ENCODE measurements at regions not wholly inside any gene's neighbourhood (a gene's known extent, or its start where the extent isn't known, plus 50 kb on each side); places are given as distances from the start of the nearest gene placed in this dataset.

DNA sequence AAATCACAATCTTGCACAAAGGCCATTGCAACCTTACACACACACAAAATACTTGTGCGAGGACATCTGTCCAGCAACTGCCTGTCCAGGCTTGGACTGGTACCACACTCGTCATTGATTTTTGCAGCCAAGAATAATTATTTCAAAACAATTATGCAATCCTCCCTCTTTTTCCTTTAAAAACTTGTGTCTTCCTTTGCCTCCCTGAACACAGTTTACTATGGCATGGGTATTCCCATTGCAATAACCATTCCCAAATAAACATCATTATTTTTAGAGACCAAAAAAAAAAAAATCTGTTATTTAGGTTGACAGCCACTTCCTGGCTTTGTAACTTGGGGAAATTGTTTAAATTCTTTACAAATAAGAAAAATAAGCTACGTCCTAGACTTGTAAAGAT lies 54.0 kb downstream of the C11orf91 start:
- WGBS (ENCODE audit: insufficient coverage, low lambda C conversion rate), result 42% methylated on average over 2 of the region's 3 CpGs
- Histone ChIP-seq H3K36me3 (ENCODE audit: control insufficient read depth, insufficient read depth, low read length) (no peaks in the 10 kb centered on the region), H3K4me3 (ENCODE audit: low read length) (no peak overlapping the region), H3K4me1 (ENCODE audit: control insufficient read depth, insufficient read depth, low read length) (no peaks in the 10 kb centered on the region), H3K27ac (ENCODE audit: low read length) (no peak overlapping the region), H3K27me3 (ENCODE audit: control insufficient read depth, insufficient read depth, low read length) (no peaks in the 10 kb centered on the region), H3K9me3 (ENCODE audit: control insufficient read depth, low read depth, low read length) (no peaks in the 10 kb centered on the region)
- no peak for DNase-seq

DNA sequence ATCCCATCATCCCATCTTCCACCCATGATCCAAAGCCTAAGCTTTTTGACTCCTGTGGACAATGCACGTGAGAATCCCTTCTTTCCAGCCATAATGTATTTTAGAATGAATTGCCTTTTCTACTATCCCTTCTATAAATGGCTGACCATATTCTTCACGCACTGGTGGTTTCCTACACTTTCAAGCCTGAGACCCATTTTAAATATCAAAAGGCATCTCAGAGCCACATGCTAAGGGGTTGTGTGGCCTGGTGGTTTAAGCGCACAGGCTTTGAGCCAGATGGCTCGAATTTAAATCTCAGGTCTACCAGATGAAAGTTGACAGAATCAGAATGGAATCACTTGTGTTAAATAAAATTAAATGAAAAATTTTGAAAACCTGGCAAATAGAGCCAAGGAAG lies 54.5 kb downstream of the C11orf91 start:
- H3K4me1 ChIP-seq (ENCODE audit: control insufficient read depth, insufficient read depth, low read length), result no peaks in the 10 kb centered on the region
- DNase-seq, result no peak
- no peak overlapping the region for H3K4me3 ChIP-seq (ENCODE audit: low read length)
- WGBS (ENCODE audit: insufficient coverage, low lambda C conversion rate), result 100% methylated on average over 2 of the region's 4 CpGs
- no peaks in the 10 kb centered on the region for H3K9me3 ChIP-seq (ENCODE audit: control insufficient read depth, low read depth, low read length)
- no peaks in the 10 kb centered on the region for H3K27me3 ChIP-seq (ENCODE audit: control insufficient read depth, insufficient read depth, low read length)
- no peaks in the 10 kb centered on the region for H3K36me3 ChIP-seq (ENCODE audit: control insufficient read depth, insufficient read depth, low read length)
- no peak overlapping the region for H3K27ac ChIP-seq (ENCODE audit: low read length)

DNA sequence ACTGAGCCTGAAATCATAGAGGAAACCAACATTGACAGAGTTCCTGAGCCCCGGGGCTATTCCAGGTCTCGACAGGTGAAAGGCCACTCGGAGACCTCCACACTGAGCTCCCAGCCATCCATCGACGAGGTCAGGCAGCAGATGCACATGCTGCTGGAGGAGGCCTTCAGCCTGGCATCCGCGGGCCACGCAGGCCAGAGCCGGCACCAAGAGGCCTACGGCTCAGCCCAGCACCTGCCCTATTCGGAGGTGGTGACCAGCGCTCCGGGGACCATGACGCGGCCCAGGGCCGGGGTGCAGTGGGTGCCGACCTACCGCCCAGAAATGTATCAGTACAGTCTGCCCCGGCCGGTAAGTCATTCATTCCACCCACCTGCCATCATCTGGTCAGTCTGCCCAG lies 54.9 kb downstream of the C11orf91 start:
- DNase-seq, result no peak
- no CpG with 5 or more reads among the region's 20 CpGs for WGBS (ENCODE audit: insufficient coverage, low lambda C conversion rate)
- no peaks in the 10 kb centered on the region for H3K4me1 ChIP-seq (ENCODE audit: control insufficient read depth, insufficient read depth, low read length)

DNA sequence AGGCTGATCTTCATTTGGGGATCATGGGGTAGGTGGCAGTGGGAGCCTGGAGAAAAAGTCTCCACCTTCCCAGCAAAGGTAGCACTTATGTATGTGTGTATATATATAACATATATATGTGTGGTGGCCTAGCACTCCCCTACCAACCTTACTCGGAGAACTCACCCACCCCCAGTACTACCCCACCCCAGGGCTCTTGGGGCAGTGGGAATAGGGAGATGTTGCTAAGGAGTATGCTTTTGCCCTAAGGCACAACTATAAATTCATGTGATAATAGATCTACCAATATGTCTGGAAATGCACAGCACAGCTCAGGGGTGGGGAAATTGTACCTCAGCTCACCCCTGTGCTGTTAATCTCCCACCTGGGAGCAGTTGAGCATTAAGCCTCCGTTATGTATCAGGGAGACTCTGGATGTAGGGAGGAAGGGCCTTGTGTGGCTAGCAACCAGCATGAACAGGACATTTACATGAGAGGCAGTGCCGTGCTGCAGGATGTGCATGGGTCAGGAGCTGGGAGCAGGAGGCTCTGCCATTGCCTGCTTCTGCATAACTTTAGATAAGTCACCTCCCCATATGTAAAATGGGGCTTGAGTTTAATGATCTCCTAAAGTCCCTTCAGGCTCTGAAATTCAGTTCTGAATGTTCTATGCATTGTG lies 57.3 kb downstream of the C11orf91 start:
- no peaks in the 10 kb centered on the region for H3K36me3 ChIP-seq (ENCODE audit: control insufficient read depth, insufficient read depth, low read length)
- H3K4me1 ChIP-seq (ENCODE audit: control insufficient read depth, insufficient read depth, low read length), result no peaks in the 10 kb centered on the region
- no peak for DNase-seq
- no peak overlapping the region for H3K27ac ChIP-seq (ENCODE audit: low read length)
- H3K4me3 ChIP-seq (ENCODE audit: low read length), result no peak overlapping the region
- H3K9me3 ChIP-seq (ENCODE audit: control insufficient read depth, low read depth, low read length), result no peaks in the 10 kb centered on the region
- no peaks in the 10 kb centered on the region for H3K27me3 ChIP-seq (ENCODE audit: control insufficient read depth, insufficient read depth, low read length)
- WGBS (ENCODE audit: insufficient coverage, low lambda C conversion rate), result no CpG with 5 or more reads among the region's 3 CpGs

More for the DNA sequence above, 54.9 kb downstream of the C11orf91 start:
- Histone ChIP-seq H3K36me3 (ENCODE audit: control insufficient read depth, insufficient read depth, low read length) (no peaks in the 10 kb centered on the region), H3K27me3 (ENCODE audit: control insufficient read depth, insufficient read depth, low read length) (no peaks in the 10 kb centered on the region), H3K9me3 (ENCODE audit: control insufficient read depth, low read depth, low read length) (no peaks in the 10 kb centered on the region), H3K4me3 (ENCODE audit: low read length) (no peak overlapping the region), H3K27ac (ENCODE audit: low read length) (no peak overlapping the region)

DNA sequence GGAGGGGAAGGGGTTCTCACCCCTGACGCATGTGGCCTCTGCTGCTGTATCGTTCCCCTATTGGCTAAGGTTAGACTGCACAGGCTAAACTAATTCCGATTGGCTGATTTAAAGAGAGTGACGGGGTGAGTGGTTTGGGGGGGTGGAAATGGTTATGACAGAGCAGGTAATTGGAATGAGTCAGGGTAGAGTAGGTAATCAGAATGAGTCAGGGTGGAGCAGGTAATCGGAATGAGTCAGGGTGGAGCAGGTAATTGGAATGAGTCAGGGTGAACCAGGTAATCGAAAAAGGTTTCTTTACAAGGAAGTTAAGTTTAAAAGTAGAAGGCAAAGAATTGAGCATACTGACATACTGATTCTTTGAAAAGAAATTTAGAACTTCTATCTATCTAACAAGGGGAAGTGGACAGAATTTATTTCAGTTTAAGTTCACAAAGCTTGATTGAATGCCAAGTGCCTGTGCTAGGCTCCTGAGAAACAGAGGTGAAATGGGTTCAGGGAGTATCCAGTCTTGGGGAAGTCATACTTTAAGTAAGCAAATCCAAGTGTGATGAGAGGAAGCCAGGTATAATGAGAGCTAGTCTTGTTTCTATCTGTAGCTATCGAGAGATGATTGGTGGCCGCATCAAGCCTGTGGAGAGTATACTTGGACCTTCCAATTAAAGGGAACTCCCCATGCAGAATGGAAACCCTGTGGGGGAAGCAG lies 58.0 kb downstream of the C11orf91 start:
- Histone ChIP-seq H3K9me3 (ENCODE audit: control insufficient read depth, low read depth, low read length) (no peaks in the 10 kb centered on the region), H3K4me1 (ENCODE audit: control insufficient read depth, insufficient read depth, low read length) (no peaks in the 10 kb centered on the region), H3K27me3 (ENCODE audit: control insufficient read depth, insufficient read depth, low read length) (no peaks in the 10 kb centered on the region), H3K4me3 (ENCODE audit: low read length) (no peak overlapping the region), H3K27ac (ENCODE audit: low read length) (no peak overlapping the region), H3K36me3 (ENCODE audit: control insufficient read depth, insufficient read depth, low read length) (no peaks in the 10 kb centered on the region)
- DNase-seq, result no peak
- 85% methylated on average over 2 of the region's 8 CpGs for WGBS (ENCODE audit: insufficient coverage, low lambda C conversion rate)

DNA sequence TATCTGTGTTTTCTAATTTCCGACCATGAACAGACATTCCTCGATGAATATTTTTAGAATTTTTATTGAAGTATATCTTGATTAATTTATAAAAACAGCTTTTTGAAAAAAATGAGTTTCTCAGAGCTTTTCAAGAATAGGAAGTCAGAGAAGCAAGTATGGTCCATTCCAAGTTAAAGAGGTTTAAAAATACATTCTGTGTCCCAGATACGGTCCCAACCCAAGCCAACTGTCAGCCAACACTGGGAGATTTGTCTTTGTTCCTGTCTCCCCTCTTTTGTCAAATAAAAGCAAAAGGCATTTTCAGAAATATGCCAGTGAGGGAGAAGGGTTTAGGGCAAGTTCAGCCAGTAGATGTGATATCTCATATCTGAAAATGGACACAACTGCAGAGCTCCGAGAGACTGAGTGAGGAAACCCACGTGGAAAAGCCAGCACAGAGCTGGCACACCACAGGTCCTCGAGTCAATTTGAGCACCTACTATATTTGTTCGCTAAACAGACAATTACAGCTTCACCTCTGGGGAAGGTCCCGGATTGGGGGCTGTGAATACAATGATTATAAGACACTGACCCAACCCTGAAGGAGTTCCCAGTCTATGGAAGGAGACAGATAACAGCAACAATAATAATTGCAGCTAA lies 59.8 kb downstream of the C11orf91 start:
- Histone ChIP-seq H3K36me3 (ENCODE audit: control insufficient read depth, insufficient read depth, low read length) (no peaks in the 10 kb centered on the region), H3K27me3 (ENCODE audit: control insufficient read depth, insufficient read depth, low read length) (peaks cover 2% of the 10 kb centered on the region)

DNA sequence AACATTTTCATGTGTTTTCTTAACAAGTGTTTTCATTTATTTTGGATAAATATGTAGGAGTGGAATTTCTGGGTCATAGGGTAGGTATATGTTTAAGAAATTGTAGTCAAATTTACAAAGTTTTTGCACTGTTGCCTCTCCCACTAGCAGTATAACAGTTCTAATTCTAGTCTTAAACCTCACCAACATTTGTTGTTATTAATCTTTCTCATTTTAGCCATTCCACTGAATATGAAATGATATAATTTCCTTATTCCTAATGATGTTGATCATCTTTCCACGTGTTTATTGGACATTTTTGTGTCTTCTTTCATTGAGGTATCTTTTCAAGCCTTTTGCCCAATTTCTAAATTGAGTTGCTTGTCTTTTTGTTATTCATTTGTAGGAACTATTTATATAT lies 62.0 kb downstream of the C11orf91 start:
- no peak for DNase-seq
- 45% methylated on average over 1 of the region's 1 CpG for WGBS (ENCODE audit: insufficient coverage, low lambda C conversion rate)
- H3K27ac ChIP-seq (ENCODE audit: low read length), result no peak overlapping the region
- peaks cover 2% of the 10 kb centered on the region for H3K27me3 ChIP-seq (ENCODE audit: control insufficient read depth, insufficient read depth, low read length)
- no peak overlapping the region for H3K4me3 ChIP-seq (ENCODE audit: low read length)
- H3K4me1 ChIP-seq (ENCODE audit: control insufficient read depth, insufficient read depth, low read length), result no peaks in the 10 kb centered on the region
- H3K36me3 ChIP-seq (ENCODE audit: control insufficient read depth, insufficient read depth, low read length), result no peaks in the 10 kb centered on the region
- no peaks in the 10 kb centered on the region for H3K9me3 ChIP-seq (ENCODE audit: control insufficient read depth, low read depth, low read length)

More for the DNA sequence above, 59.8 kb downstream of the C11orf91 start:
- Histone ChIP-seq H3K9me3 (ENCODE audit: control insufficient read depth, low read depth, low read length) (no peaks in the 10 kb centered on the region), H3K4me3 (ENCODE audit: low read length) (no peak overlapping the region), H3K4me1 (ENCODE audit: control insufficient read depth, insufficient read depth, low read length) (no peaks in the 10 kb centered on the region), H3K27ac (ENCODE audit: low read length) (no peak overlapping the region)
- no peak for DNase-seq
- 55% methylated on average over 3 of the region's 8 CpGs for WGBS (ENCODE audit: insufficient coverage, low lambda C conversion rate)

DNA sequence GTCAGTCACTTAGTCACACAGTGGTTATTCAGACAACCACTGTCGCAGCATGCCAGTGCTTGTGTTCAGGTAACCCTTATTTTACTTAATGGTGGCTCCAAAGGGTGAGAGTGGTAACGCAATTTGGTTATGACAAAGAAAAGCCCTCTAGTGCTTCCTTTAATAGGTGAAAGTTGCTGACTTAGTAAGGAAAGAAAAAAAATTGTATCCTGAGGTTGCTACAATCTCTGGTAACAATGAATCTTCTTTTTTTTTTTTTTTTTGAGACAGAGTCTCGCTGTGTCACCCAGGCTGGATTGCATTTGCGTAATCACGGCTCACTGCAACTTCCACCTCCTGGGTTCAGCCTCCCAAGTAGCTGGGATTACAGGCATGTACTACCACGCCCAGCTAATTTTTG lies 64.5 kb downstream of the C11orf91 start:
- Histone ChIP-seq H3K4me1 (ENCODE audit: control insufficient read depth, insufficient read depth, low read length) (no peaks in the 10 kb centered on the region), H3K27me3 (ENCODE audit: control insufficient read depth, insufficient read depth, low read length) (peaks cover 2% of the 10 kb centered on the region), H3K4me3 (ENCODE audit: low read length) (no peak overlapping the region), H3K9me3 (ENCODE audit: control insufficient read depth, low read depth, low read length) (no peaks in the 10 kb centered on the region), H3K36me3 (ENCODE audit: control insufficient read depth, insufficient read depth, low read length) (no peaks in the 10 kb centered on the region), H3K27ac (ENCODE audit: low read length) (no peak overlapping the region)
- DNase-seq, result no peak
- WGBS (ENCODE audit: insufficient coverage, low lambda C conversion rate), result 100% methylated on average over 1 of the region's 6 CpGs

DNA sequence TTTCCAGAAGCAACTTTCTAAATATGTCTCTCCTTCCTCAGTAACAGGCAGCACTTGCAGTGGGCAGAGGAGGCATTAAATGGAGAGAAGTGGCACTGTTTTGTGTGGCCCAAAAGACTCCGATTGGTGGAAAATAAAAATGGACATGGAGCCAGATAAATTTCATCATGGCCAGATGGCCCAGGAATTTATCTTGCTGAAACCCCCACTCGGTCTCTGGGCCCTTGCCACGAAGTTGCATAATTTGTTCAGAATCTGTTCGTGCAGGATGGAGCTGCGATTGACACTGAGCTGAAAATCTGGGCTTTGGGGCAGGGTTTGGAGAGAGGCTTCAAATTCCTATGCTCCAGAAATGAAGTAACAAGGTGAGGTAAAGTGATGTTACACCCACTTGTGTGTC lies 65.5 kb downstream of the C11orf91 start:
- Histone ChIP-seq H3K27ac (ENCODE audit: low read length) (no peak overlapping the region), H3K27me3 (ENCODE audit: control insufficient read depth, insufficient read depth, low read length) (peaks cover 2% of the 10 kb centered on the region), H3K36me3 (ENCODE audit: control insufficient read depth, insufficient read depth, low read length) (no peaks in the 10 kb centered on the region), H3K4me3 (ENCODE audit: low read length) (no peak overlapping the region), H3K9me3 (ENCODE audit: control insufficient read depth, low read depth, low read length) (no peaks in the 10 kb centered on the region), H3K4me1 (ENCODE audit: control insufficient read depth, insufficient read depth, low read length) (no peaks in the 10 kb centered on the region)
- DNase-seq, result no peak
- no CpG with 5 or more reads among the region's 5 CpGs for WGBS (ENCODE audit: insufficient coverage, low lambda C conversion rate)

DNA sequence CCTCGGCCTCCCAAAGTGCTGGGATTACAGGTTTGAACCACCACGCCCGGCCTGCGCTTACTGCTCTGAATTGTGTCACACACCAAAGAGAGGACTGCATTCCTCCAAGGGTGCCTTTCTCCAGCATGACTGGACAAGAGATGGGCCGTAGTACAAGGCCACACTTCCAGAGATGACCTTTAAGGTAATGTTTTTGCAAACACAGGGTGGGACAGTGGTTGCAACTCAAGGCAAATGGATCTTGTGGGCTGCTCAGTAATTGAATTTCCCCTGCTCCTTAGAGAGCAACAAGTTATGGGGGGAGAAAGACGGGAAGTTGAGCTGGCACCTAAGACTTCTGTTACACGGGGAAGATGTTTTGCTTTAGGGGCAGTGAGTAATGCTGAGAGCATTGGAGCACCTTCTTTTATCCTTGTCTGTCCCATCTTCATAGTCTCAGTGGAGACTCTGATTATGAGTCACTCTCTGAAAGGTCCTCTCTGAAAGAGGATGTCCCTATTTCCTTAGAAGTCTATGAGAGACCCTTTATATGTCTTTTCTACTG lies 66.3 kb downstream of the C11orf91 start:
- Histone ChIP-seq H3K4me3 (ENCODE audit: low read length) (no peak overlapping the region), H3K36me3 (ENCODE audit: control insufficient read depth, insufficient read depth, low read length) (no peaks in the 10 kb centered on the region), H3K9me3 (ENCODE audit: control insufficient read depth, low read depth, low read length) (no peaks in the 10 kb centered on the region), H3K4me1 (ENCODE audit: control insufficient read depth, insufficient read depth, low read length) (no peaks in the 10 kb centered on the region), H3K27ac (ENCODE audit: low read length) (no peak overlapping the region), H3K27me3 (ENCODE audit: control insufficient read depth, insufficient read depth, low read length) (peaks cover 2% of the 10 kb centered on the region)
- no peak for DNase-seq
- no CpG with 5 or more reads among the region's 7 CpGs for WGBS (ENCODE audit: insufficient coverage, low lambda C conversion rate)

Measured in large intestine (tissue), 3 donors.